Common myeloid progenitor, CD34-positive (primary cell): ENCODE measurements at regions not wholly inside any gene's neighbourhood (a gene's known extent, or its start where the extent isn't known, plus 50 kb on each side); places are given as distances from the start of the nearest gene placed in this dataset.
A peak's percentile ranks its signal among the peaks of the same experiment; 100 is the strongest.

Experiments
- CTCF ChIA-PET: fragments of 350-600 bp; sonication (Branson Sonifier 250); formaldehyde crosslinking; loops from one replicate; lab custom pipeline; 2021; ENCODE audit warnings: antibody characterized with exemption; lab: Charles Lee
- POLR2A ChIA-PET: fragments of 350-600 bp; sonication (Branson Sonifier 250); formaldehyde crosslinking; loops from one replicate; lab custom pipeline; 2021; ENCODE audit warnings: antibody characterized with exemption; lab: Charles Lee
- DNase-seq, 3 donors: peaks; one replicate each; pipeline versions ENCODE4 v3.0.0 to v3.0.0-alpha.2; 2013
- H3K27ac ChIP-seq, 2 experiments: 1 replicate in 1 of 2; 2 replicates in 1 of 2; pipeline ENCODE4 v1.7.0; 2013; ENCODE audit warnings: inconsistent platforms in 2 of 2, low read length in 2 of 2, mild to moderate bottlenecking in 2 of 2, low read depth in 1 of 2, moderate library complexity in 1 of 2; ENCODE audit not compliant: severe bottlenecking in 2 of 2, insufficient read depth in 1 of 2, poor library complexity in 1 of 2
- H3K27me3 ChIP-seq, 5 experiments: replicated peaks in 2 of 5; 1 replicate in 3 of 5; 2 replicates in 2 of 5; pipeline versions ENCODE4 v1.6.1 to v1.7.0; 2013; ENCODE audit warnings: low read length in 4 of 5, mild to moderate bottlenecking in 2 of 5, moderate library complexity in 2 of 5, inconsistent platforms in 1 of 5; ENCODE audit not compliant: insufficient read depth in 5 of 5, control insufficient read depth in 4 of 5
- H3K36me3 ChIP-seq, 4 experiments: 1 replicate in 2 of 4; 2 replicates in 2 of 4; pipeline versions ENCODE4 v1.6.1 to v1.7.0; 2013; ENCODE audit warnings: low read length in 3 of 4, control low read depth in 1 of 4, mild to moderate bottlenecking in 1 of 4; ENCODE audit not compliant: control insufficient read depth in 4 of 4, insufficient read depth in 4 of 4
- H3K4me1 ChIP-seq, 4 experiments: 1 replicate in 3 of 4; 2 replicates in 1 of 4; pipeline versions ENCODE4 v1.6.1 to v1.7.1; 2013; ENCODE audit warnings: low read length in 3 of 4, mild to moderate bottlenecking in 3 of 4, control low read depth in 1 of 4, inconsistent platforms in 1 of 4, moderate library complexity in 1 of 4; ENCODE audit not compliant: control insufficient read depth in 4 of 4, insufficient read depth in 4 of 4; ENCODE audit errors: control extremely low read depth in 1 of 4
- H3K4me3 ChIP-seq, 7 experiments: 1 replicate in 4 of 7; 2 replicates in 3 of 7; pipeline versions ENCODE4 v1.5.1 to v1.7.0; 2013; ENCODE audit warnings: mild to moderate bottlenecking in 7 of 7, low read length in 6 of 7, moderate library complexity in 6 of 7, inconsistent platforms in 2 of 7, low read depth in 2 of 7, control low read depth in 1 of 7; ENCODE audit not compliant: insufficient read depth in 4 of 7, control insufficient read depth in 1 of 7; ENCODE audit errors: extremely low read depth in 1 of 7
- H3K9me3 ChIP-seq, 5 experiments: 1 replicate in 4 of 5; 2 replicates in 1 of 5; pipeline versions ENCODE4 v1.6.1 to v1.7.1; 2013; ENCODE audit warnings: low read length in 4 of 5, mild to moderate bottlenecking in 2 of 5, inconsistent platforms in 1 of 5, low read depth in 1 of 5, moderate library complexity in 1 of 5; ENCODE audit not compliant: control insufficient read depth in 4 of 5, insufficient read depth in 2 of 5; ENCODE audit errors: control extremely low read depth in 1 of 5
- WGBS: methylation state at CpG from one replicate; pipeline ENCODE4 v1.1.5; 2013; ENCODE audit not compliant: insufficient coverage; 5-methylcytosine and 5-hydroxymethylcytosine counted together

- Histone ChIP-seq H3K27ac (no peak overlapping the region), H3K27me3 (no peaks in the 10 kb centered on the region), H3K4me3 (peak overlapping the region in 1 of 7 experiments; percentile 13), H3K9me3 (no peaks in the 10 kb centered on the region), H3K4me1 (peaks cover 4 to 15% (median 7%) of the 10 kb centered on the region in 4 experiments), H3K36me3 (no peaks in the 10 kb centered on the region)
- WGBS: no CpG with 5 or more reads among the region's 1 CpG
- DNase-seq: peak; percentile 39 to 85 (median 81)
- POLR2A ChIA-PET: interaction anchor here (0.6 kb wide), 1 partner anchor 182 kb away, joined by 3 read pairs; no protein-coding TSS in a partner anchor
- CTCF ChIA-PET: no interaction called here
Observed at GRCh38 chr5:89117124-89117644, 234.2 kb upstream of the MEF2C start.

- no peaks in the 10 kb centered on the region for H3K4me1 ChIP-seq
- no peak overlapping the region for H3K4me3 ChIP-seq
- no peaks in the 10 kb centered on the region for H3K36me3 ChIP-seq
- DNase-seq: no peak
- H3K9me3 ChIP-seq: no peaks in the 10 kb centered on the region
- ChIA-PET POLR2A (no interaction called here), CTCF (interaction anchor here (1.1 kb wide), 1 partner anchor 23 kb away, joined by 3 read pairs; no protein-coding TSS in a partner anchor)
- WGBS: 93% methylated on average over 2 of the region's 4 CpGs
- no peak overlapping the region for H3K27ac ChIP-seq
- no peaks in the 10 kb centered on the region for H3K27me3 ChIP-seq
Observed at GRCh38 chr5:89110916-89111646, 228.1 kb upstream of the MEF2C start.

DNA sequence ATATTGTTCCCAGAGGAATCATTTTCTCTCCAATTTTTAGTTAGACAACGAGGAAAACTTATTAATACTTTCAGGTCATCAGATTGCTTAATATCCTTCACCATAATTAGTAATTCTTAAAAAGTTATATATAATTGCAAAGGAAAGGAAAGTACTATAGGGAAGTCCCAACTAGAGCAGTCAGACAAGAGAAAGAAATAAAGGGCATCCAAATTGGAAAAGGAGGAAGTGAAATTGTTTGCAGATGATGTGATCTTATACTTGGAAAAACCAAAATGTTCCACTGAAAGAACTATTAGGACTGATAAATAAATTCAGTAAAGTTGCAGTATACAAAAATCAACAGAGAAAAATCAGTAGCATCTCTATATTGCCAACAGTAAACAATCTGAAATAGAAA, 223.5 kb upstream of the MEF2C start:
- WGBS: no CpG with 5 or more reads among the region's 1 CpG
- no peak overlapping the region for H3K27ac ChIP-seq
- no peak for DNase-seq
- no peaks in the 10 kb centered on the region for H3K9me3 ChIP-seq
- no peak overlapping the region for H3K4me3 ChIP-seq
- ChIA-PET POLR2A (no interaction called here), CTCF (no interaction called here)
- H3K36me3 ChIP-seq: no peaks in the 10 kb centered on the region
- H3K4me1 ChIP-seq: no peaks in the 10 kb centered on the region
- H3K27me3 ChIP-seq: no peaks in the 10 kb centered on the region

DNA sequence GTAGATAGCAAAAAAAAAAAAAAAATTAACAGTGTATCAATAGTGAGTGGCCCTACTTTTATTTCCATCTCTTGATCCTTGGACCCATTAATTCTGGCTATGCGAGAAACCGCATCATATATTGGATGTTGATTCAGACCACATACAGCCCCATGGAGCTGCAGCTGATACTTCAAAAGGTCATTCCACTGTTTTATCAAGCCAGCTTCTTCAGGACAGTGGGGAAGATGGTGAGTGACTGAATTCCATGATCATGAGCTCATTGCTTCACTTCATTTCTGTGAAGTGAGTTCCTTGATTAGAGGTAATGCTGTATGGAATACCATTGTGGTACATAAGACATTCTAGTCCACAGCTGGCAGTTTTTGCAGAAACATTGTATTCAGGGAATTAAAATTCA, 222.9 kb upstream of the MEF2C start:
- Histone ChIP-seq H3K4me1 (no peaks in the 10 kb centered on the region), H3K9me3 (no peaks in the 10 kb centered on the region), H3K27me3 (no peaks in the 10 kb centered on the region), H3K27ac (no peak overlapping the region), H3K36me3 (no peaks in the 10 kb centered on the region), H3K4me3 (no peak overlapping the region)
- WGBS: 100% methylated on average over 2 of the region's 2 CpGs
- DNase-seq: no peak
- ChIA-PET CTCF (no interaction called here), POLR2A (no interaction called here)

DNA sequence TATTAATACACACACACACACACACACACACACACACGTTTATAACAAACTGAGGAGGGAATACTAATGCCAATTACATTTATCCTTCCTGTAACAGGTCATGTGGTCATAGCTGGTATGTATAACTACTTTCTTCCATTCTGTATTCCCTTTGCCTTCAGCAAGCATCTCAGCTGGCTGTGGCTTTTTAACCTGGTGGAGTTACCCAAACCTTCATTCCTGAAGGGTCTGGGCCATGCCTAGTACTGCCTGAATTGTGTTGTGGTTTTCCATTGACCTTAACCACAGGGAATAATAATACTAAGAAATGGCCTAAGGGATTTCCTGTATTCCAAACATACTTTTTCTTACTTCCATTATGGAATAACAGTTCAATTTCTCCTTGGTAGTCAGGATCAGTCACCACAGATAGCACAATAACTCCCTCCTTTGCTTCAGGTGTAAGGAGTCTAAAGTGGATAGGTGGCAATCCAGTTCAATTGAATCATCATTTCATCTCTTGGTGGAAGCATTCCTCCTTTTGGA, 222.2 kb upstream of the MEF2C start:
- Histone ChIP-seq H3K4me3 (no peak overlapping the region), H3K4me1 (no peaks in the 10 kb centered on the region), H3K9me3 (no peaks in the 10 kb centered on the region), H3K27ac (no peak overlapping the region), H3K27me3 (no peaks in the 10 kb centered on the region), H3K36me3 (no peaks in the 10 kb centered on the region)
- no peak for DNase-seq
- ChIA-PET CTCF (no interaction called here), POLR2A (no interaction called here)
- 80% methylated on average over 1 of the region's 1 CpG for WGBS

- H3K4me3 ChIP-seq: no peak overlapping the region
- H3K27me3 ChIP-seq: no peaks in the 10 kb centered on the region
- peaks cover 0 to 3% (median 0%) of the 10 kb centered on the region in 5 experiments for H3K9me3 ChIP-seq
- no peak overlapping the region for H3K27ac ChIP-seq
- ChIA-PET CTCF (no interaction called here), POLR2A (no interaction called here)
- H3K36me3 ChIP-seq: no peaks in the 10 kb centered on the region
- no peak for DNase-seq
- H3K4me1 ChIP-seq: no peaks in the 10 kb centered on the region
Observed at GRCh38 chr5:89098199-89098756, 215.3 kb upstream of the MEF2C start.

DNA sequence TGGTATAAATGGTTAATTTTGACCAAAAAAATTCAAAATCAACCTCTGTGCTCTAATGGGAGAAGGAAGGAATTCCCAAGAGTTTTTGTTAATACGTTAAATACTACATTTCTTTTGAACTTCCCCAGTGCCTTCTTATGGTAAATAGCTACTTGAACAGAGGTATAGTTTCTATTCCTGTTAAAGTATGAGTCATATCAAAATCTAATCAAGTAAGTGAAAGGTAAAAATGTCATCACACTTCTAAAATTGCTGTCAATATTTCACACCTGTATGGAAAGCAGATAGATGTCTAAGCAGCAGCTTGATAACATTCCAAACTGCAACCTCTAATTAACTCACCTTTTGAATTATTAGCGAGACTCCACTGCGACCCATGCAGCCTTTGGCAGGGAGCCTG, 214.1 kb upstream of the MEF2C start:
- ChIA-PET POLR2A (no interaction called here), CTCF (no interaction called here)
- H3K27me3 ChIP-seq: no peaks in the 10 kb centered on the region
- no peaks in the 10 kb centered on the region for H3K4me1 ChIP-seq
- H3K9me3 ChIP-seq: peaks cover 0 to 3% (median 1%) of the 10 kb centered on the region in 5 experiments
- WGBS: no CpG with 5 or more reads among the region's 3 CpGs
- no peaks in the 10 kb centered on the region for H3K36me3 ChIP-seq
- H3K27ac ChIP-seq: no peak overlapping the region
- no peak for DNase-seq
- no peak overlapping the region for H3K4me3 ChIP-seq
